ENCODE measurements at regions not wholly inside any gene's neighbourhood (a gene's known extent, or its start where the extent isn't known, plus 50 kb on each side); places are given as distances from the start of the nearest gene placed in this dataset.

DNA sequence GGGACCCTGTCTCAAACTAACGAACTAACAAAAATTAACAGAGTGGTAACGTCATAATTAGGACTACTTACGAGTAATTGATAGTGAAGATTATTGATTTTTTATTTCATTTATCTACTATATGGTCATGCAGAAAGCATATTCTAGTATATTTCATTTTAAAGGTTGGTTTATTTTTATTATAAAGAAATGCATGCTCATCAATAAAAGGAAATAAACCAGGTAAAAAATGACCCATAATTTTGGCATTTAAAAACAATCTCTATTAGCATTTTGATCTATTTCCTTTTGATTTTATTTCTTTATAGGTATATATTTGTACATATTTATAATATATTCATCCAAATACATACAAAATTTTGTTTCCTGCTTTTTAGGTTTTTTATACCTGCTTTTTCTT lies 401.4 kb upstream of the ID4 start:
- POLR2A ChIA-PET, result interaction anchor here (1.2 kb wide), 1 partner anchor 14 kb away, joined by 4 read pairs; no protein-coding TSS in a partner anchor
- no peak overlapping the region for H2AFZ ChIP-seq (ENCODE audit: low read depth, low read length, poor library complexity, severe bottlenecking)
- H3K9me2 ChIP-seq (ENCODE audit: insufficient read depth), result no peaks in the 10 kb centered on the region
- DNase-seq (ENCODE audit: low read depth, low spot score) (no peak), ATAC-seq (no peak)
- H3K27me3 ChIP-seq (ENCODE audit: insufficient read depth, low read length), result no peaks in the 10 kb centered on the region
- no peak overlapping the region for H3K9ac ChIP-seq (ENCODE audit: low read length)
- CTCF ChIA-PET, result no interaction called here
- intact Hi-C loops (cut with micrococcal nuclease), result no loop called here
- no peak overlapping the region for H3K27ac ChIP-seq (ENCODE audit: low read depth, low read length)
- H3K4me1 ChIP-seq (ENCODE audit: control insufficient read depth in 1 of 2, insufficient read depth in 2 of 2, low read length in 2 of 2), result no peaks in the 10 kb centered on the region
- H3K4me2 ChIP-seq (ENCODE audit: low read length), result no peak overlapping the region
- no peak overlapping the region for H3K4me3 ChIP-seq (replicated peaks in 1 of 2; ENCODE audit: low read depth in 1 of 2, low read length in 2 of 2)
- H4K20me1 ChIP-seq (ENCODE audit: insufficient read depth), result no peaks in the 10 kb centered on the region
- RAD21 ChIA-PET (ENCODE audit: low non-redundant PET in 1 of 2, low total read pairs in 2 of 2, uncharacterized antibody in 2 of 2, unreplicated experiment in 2 of 2), result no interaction called here
- BruUV-seq (replicated peaks), result no TSS peak
- no peak for TF ChIP-seq ZFX (IDR thresholded peaks at IDR 0.05)
- TF ChIP-seq, protein P1, sequence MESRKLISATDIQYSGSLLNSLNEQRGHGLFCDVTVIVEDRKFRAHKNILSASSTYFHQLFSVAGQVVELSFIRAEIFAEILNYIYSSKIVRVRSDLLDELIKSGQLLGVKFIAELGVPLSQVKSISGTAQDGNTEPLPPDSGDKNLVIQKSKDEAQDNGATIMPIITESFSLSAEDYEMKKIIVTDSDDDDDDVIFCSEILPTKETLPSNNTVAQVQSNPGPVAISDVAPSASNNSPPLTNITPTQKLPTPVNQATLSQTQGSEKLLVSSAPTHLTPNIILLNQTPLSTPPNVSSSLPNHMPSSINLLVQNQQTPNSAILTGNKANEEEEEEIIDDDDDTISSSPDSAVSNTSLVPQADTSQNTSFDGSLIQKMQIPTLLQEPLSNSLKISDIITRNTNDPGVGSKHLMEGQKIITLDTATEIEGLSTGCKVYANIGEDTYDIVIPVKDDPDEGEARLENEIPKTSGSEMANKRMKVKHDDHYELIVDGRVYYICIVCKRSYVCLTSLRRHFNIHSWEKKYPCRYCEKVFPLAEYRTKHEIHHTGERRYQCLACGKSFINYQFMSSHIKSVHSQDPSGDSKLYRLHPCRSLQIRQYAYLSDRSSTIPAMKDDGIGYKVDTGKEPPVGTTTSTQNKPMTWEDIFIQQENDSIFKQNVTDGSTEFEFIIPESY (IDR thresholded peaks at IDR 0.05; ENCODE audit: extremely low read depth, insufficient replicate concordance, low read length), result no peak
- no peak for TF ChIP-seq TCF7L2 (IDR thresholded peaks at IDR 0.05; ENCODE audit: borderline replicate concordance, extremely low read depth, insufficient read depth, insufficient read length)
- TF ChIP-seq POLR2AphosphoS5 (IDR thresholded peaks at IDR 0.05; ENCODE audit: low read depth, low read length), result no peak
- TF ChIP-seq SP1 (IDR thresholded peaks at IDR 0.05; ENCODE audit: low read depth), result no peak
- TF ChIP-seq JUND (IDR thresholded peaks at IDR 0.05), result no peak
- TF ChIP-seq, protein P2, sequence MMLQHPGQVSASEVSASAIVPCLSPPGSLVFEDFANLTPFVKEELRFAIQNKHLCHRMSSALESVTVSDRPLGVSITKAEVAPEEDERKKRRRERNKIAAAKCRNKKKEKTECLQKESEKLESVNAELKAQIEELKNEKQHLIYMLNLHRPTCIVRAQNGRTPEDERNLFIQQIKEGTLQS (IDR thresholded peaks at IDR 0.05), result no peak
- TF ChIP-seq SRF (IDR thresholded peaks at IDR 0.05; ENCODE audit: low read depth), result no peak
- no peak for TF ChIP-seq EZH2phosphoT487 (IDR thresholded peaks at IDR 0.05; ENCODE audit: borderline replicate concordance)
- no peak for TF ChIP-seq RAD21 (IDR thresholded peaks at IDR 0.05; ENCODE audit: low read depth)
- no peak for TF ChIP-seq YY1 (IDR thresholded peaks at IDR 0.05; ENCODE audit: extremely low read depth, insufficient replicate concordance, low read depth, low read length)
- TF ChIP-seq ELF1 (IDR thresholded peaks at IDR 0.05; ENCODE audit: borderline replicate concordance, low read depth), result no peak
- TF ChIP-seq, protein P3, sequence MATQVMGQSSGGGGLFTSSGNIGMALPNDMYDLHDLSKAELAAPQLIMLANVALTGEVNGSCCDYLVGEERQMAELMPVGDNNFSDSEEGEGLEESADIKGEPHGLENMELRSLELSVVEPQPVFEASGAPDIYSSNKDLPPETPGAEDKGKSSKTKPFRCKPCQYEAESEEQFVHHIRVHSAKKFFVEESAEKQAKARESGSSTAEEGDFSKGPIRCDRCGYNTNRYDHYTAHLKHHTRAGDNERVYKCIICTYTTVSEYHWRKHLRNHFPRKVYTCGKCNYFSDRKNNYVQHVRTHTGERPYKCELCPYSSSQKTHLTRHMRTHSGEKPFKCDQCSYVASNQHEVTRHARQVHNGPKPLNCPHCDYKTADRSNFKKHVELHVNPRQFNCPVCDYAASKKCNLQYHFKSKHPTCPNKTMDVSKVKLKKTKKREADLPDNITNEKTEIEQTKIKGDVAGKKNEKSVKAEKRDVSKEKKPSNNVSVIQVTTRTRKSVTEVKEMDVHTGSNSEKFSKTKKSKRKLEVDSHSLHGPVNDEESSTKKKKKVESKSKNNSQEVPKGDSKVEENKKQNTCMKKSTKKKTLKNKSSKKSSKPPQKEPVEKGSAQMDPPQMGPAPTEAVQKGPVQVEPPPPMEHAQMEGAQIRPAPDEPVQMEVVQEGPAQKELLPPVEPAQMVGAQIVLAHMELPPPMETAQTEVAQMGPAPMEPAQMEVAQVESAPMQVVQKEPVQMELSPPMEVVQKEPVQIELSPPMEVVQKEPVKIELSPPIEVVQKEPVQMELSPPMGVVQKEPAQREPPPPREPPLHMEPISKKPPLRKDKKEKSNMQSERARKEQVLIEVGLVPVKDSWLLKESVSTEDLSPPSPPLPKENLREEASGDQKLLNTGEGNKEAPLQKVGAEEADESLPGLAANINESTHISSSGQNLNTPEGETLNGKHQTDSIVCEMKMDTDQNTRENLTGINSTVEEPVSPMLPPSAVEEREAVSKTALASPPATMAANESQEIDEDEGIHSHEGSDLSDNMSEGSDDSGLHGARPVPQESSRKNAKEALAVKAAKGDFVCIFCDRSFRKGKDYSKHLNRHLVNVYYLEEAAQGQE (IDR thresholded peaks at IDR 0.05; ENCODE audit: low read depth), result no peak
- no peak for TF ChIP-seq EZH2 (IDR thresholded peaks at IDR 0.05)
- TF ChIP-seq CEBPB (IDR thresholded peaks at IDR 0.05; ENCODE audit: low read depth), result no peak
- TF ChIP-seq, protein P4, sequence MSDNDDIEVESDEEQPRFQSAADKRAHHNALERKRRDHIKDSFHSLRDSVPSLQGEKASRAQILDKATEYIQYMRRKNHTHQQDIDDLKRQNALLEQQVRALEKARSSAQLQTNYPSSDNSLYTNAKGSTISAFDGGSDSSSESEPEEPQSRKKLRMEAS (IDR thresholded peaks at IDR 0.05), result no peak
- H3K79me2 ChIP-seq (ENCODE audit: insufficient read depth, low read length), result no peaks in the 10 kb centered on the region
- H3K9me3 ChIP-seq (ENCODE audit: control insufficient read depth in 1 of 2, insufficient read depth in 1 of 2, low read depth in 1 of 2, low read length in 2 of 2), result no peaks in the 10 kb centered on the region
- no peaks in the 10 kb centered on the region for H3K36me3 ChIP-seq (ENCODE audit: control insufficient read depth in 1 of 2, insufficient read depth in 2 of 2, low read length in 2 of 2)
